HCT116 (cell line): ENCODE measurements at regions not wholly inside any gene's neighbourhood (a gene's known extent, or its start where the extent isn't known, plus 50 kb on each side); places are given as distances from the start of the nearest gene placed in this dataset.

Source experiments
- CTCF ChIP-seq, 3 experiments: fragments of 200-600 bp in 1 of 3; sonication (generic) in 1 of 3; IDR thresholded peaks in 2 of 3; conservative IDR thresholded peaks in 1 of 3; 2 replicates each; pipeline ENCODE4 v1.5.1; 2012 to 2017; ENCODE audit warnings: low read depth in 2 of 3, low read length in 2 of 3, antibody characterized with exemption in 1 of 3, borderline replicate concordance in 1 of 3, control low read depth in 1 of 3, mild to moderate bottlenecking in 1 of 3, mixed read lengths in 1 of 3, mixed run types in 1 of 3, moderate library complexity in 1 of 3; ENCODE audit not compliant: insufficient read depth in 1 of 3
- POLR2AphosphoS5 ChIP-seq: IDR thresholded peaks from 2 replicates; pipeline ENCODE4 v1.6.1; 2011; ENCODE audit warnings: mild to moderate bottlenecking, low read depth, low read length, moderate library complexity
- ZBTB33 ChIP-seq: IDR thresholded peaks from 2 replicates; pipeline ENCODE4 v1.6.1; 2011; ENCODE audit warnings: mild to moderate bottlenecking, low read length, moderate library complexity; ENCODE audit not compliant: insufficient replicate concordance; ENCODE audit errors: extremely low read depth

GRCh38 chr5:57896576-57896975 lies 414.0 kb upstream of the ACTBL2 start:
- no peak for TF ChIP-seq ZBTB33
- TF ChIP-seq CTCF (IDR thresholded peaks at IDR 0.05 in 2 of 3, conservative IDR thresholded peaks at IDR 0.05 in 1 of 3; ENCODE audit: borderline replicate concordance in 1 of 3, insufficient read depth in 1 of 3, low read depth in 2 of 3, low read length in 2 of 3), result no peak
- TF ChIP-seq POLR2AphosphoS5, result no peak
